Mammary epithelial cell (primary cell): ENCODE measurements at regions not wholly inside any gene's neighbourhood (a gene's known extent, or its start where the extent isn't known, plus 50 kb on each side); places are given as distances from the start of the nearest gene placed in this dataset.

Source experiments
- CTCF ChIP-seq, 2 donors: IDR thresholded peaks in 1 of 2; conservative IDR thresholded peaks in 1 of 2; 2 replicates each; pipeline ENCODE4 v1.5.1; 2011 to 2012; ENCODE audit warnings: inconsistent platforms in 2 of 2, low read length in 2 of 2, mild to moderate bottlenecking in 2 of 2, control low read depth in 1 of 2, low read depth in 1 of 2; ENCODE audit not compliant: insufficient read depth in 1 of 2; ENCODE audit errors: extremely low read depth in 1 of 2
- EZH2 ChIP-seq: IDR thresholded peaks from 2 replicates; pipeline ENCODE4 v1.6.1; 2012; ENCODE audit warnings: low read length, inconsistent platforms, borderline replicate concordance

GRCh38 chr5:29462241-29462640, 1731.2 kb upstream of the CDH6 start:
- TF ChIP-seq EZH2 = no peak
- no peak for TF ChIP-seq CTCF (conservative IDR thresholded peaks at IDR 0.05 in 1 of 2, IDR thresholded peaks at IDR 0.05 in 1 of 2; ENCODE audit: extremely low read depth in 1 of 2, insufficient read depth in 1 of 2, low read depth in 1 of 2, low read length in 2 of 2)
